Small intestine (tissue), 7 donors: ENCODE measurements at regions not wholly inside any gene's neighbourhood (a gene's known extent, or its start where the extent isn't known, plus 50 kb on each side); places are given as distances from the start of the nearest gene placed in this dataset.

ENCODE experiments used
- DNase-seq, 2 donors: peaks; one replicate each; pipeline versions ENCODE4 v3.0.0 to v3.0.0-alpha.2; 2013
- FAIRE-seq: peaks from 2 replicates; lab custom pipeline; 2012; peaks lifted over from hg19 to GRCh38; lab: Jason Lieb, UNC
- H3K27ac ChIP-seq, 3 donors: one replicate each; pipeline ENCODE4 v1.5.1; 2013; ENCODE audit warnings: low read length in 2 of 3, mild to moderate bottlenecking in 2 of 3, control low read depth in 1 of 3, inconsistent platforms in 1 of 3, low read depth in 1 of 3, moderate library complexity in 1 of 3
- H3K27me3 ChIP-seq, 3 donors: one replicate each; pipeline ENCODE4 v1.6.1; 2013; ENCODE audit warnings: low read length in 3 of 3, inconsistent platforms in 1 of 3; ENCODE audit not compliant: control insufficient read depth in 3 of 3, insufficient read depth in 3 of 3
- H3K36me3 ChIP-seq, 3 donors: one replicate each; pipeline ENCODE4 v1.6.1; 2013; ENCODE audit warnings: low read length in 3 of 3, inconsistent platforms in 1 of 3, low read depth in 1 of 3, mild to moderate bottlenecking in 1 of 3, moderate library complexity in 1 of 3; ENCODE audit not compliant: control insufficient read depth in 3 of 3, insufficient read depth in 2 of 3
- H3K4me1 ChIP-seq, 3 donors: one replicate each; pipeline ENCODE4 v1.6.1; 2013; ENCODE audit warnings: low read length in 2 of 3, inconsistent platforms in 1 of 3, low read depth in 1 of 3, mild to moderate bottlenecking in 1 of 3, moderate library complexity in 1 of 3; ENCODE audit not compliant: control insufficient read depth in 3 of 3, insufficient read depth in 2 of 3
- H3K4me3 ChIP-seq, 3 donors: one replicate each; pipeline ENCODE4 v1.5.1; 2013; ENCODE audit warnings: low read length in 3 of 3, control low read depth in 1 of 3, inconsistent platforms in 1 of 3, low read depth in 1 of 3, mild to moderate bottlenecking in 1 of 3, moderate library complexity in 1 of 3
- H3K9me3 ChIP-seq, 2 donors: one replicate each; pipeline ENCODE4 v1.6.1; 2013; ENCODE audit warnings: low read depth in 1 of 2, low read length in 1 of 2; ENCODE audit not compliant: control insufficient read depth in 2 of 2, insufficient read depth in 1 of 2
- WGBS, 3 donors: extraction: QIAGEN DNeasy Blood & Tissue Kit; methylation state at CpG; one replicate each; pipeline ENCODE4 v1.1.7; 2013; 5-methylcytosine and 5-hydroxymethylcytosine counted together
- donor health status: healthy with polysubstance abuse.
- donor health status: control.
- donor health status: control.
- donor health status: Bipolar disorder and iron deficiency.
- donor health status: healthy.

GRCh38 chr3:72449551-72449950, 398.7 kb downstream of the SHQ1 start:
- H3K4me1 ChIP-seq = peaks cover 6 to 8% (median 6%) of the 10 kb centered on the region in 3 donors
- peaks cover 0 to 6% of the 10 kb centered on the region in 2 donors for H3K9me3 ChIP-seq
- no peak overlapping the region for H3K4me3 ChIP-seq
- WGBS, 3 donors = 93 to 100% (median 97%) methylated on average over 3 of the region's 3 CpGs
- no peak overlapping the region for H3K27ac ChIP-seq
- FAIRE-seq (no peak), DNase-seq (no peak)
- no peaks in the 10 kb centered on the region for H3K27me3 ChIP-seq
- H3K36me3 ChIP-seq = no peaks in the 10 kb centered on the region

- no peaks in the 10 kb centered on the region for H3K27me3 ChIP-seq
- no peak for FAIRE-seq
- 55 to 75% (median 63%) methylated on average over 3 of the region's 3 CpGs for WGBS, 3 donors
Measured at GRCh38 chr3:72448858-72449257, 399.4 kb downstream of the SHQ1 start.

GRCh38 chr3:72448375-72448823, 399.8 kb downstream of the SHQ1 start:
- no peak overlapping the region for H3K4me3 ChIP-seq
- H3K4me1 ChIP-seq = peaks cover 10 to 14% (median 11%) of the 10 kb centered on the region in 3 donors
- DNase-seq = no peak
- peaks cover 0 to 6% of the 10 kb centered on the region in 2 donors for H3K9me3 ChIP-seq
- no peaks in the 10 kb centered on the region for H3K27me3 ChIP-seq
- no peak for FAIRE-seq
- 82 to 89% (median 84%) methylated on average over 8 of the region's 8 CpGs for WGBS, 3 donors
- no peak overlapping the region for H3K27ac ChIP-seq
- H3K36me3 ChIP-seq = no peaks in the 10 kb centered on the region

More at GRCh38 chr3:72448858-72449257, 399.4 kb downstream of the SHQ1 start:
- H3K4me1 ChIP-seq = peaks cover 7 to 11% (median 10%) of the 10 kb centered on the region in 3 donors
- no peak overlapping the region for H3K27ac ChIP-seq
- no peak for DNase-seq
- H3K36me3 ChIP-seq = no peaks in the 10 kb centered on the region
- H3K4me3 ChIP-seq = no peak overlapping the region
- H3K9me3 ChIP-seq = peaks cover 0 to 6% of the 10 kb centered on the region in 2 donors

GRCh38 chr3:72447059-72447946, 400.9 kb downstream of the SHQ1 start:
- peak; percentile 84 to 96 for DNase-seq
- H3K27me3 ChIP-seq = no peaks in the 10 kb centered on the region
- H3K27ac ChIP-seq = peak overlapping the region; percentile 81 to 92 (median 83)
- peaks cover 10 to 15% (median 11%) of the 10 kb centered on the region in 3 donors for H3K4me1 ChIP-seq
- peaks cover 0 to 3% (median 0%) of the 10 kb centered on the region in 3 donors for H3K36me3 ChIP-seq
- peak overlapping the region; percentile 56 to 93 (median 90) for H3K4me3 ChIP-seq
- FAIRE-seq = no peak
- peaks cover 0 to 6% of the 10 kb centered on the region in 2 donors for H3K9me3 ChIP-seq
- 9 to 18% (median 17%) methylated on average over 55 to 97 of the region's 97 CpGs for WGBS, 3 donors

- no peak for FAIRE-seq
- Histone ChIP-seq H3K27ac (peak within 1 kb of the TSS; percentile 81 to 92 (median 83)), H3K4me3 (peak within 1 kb of the TSS; percentile 56 to 93 (median 90)), H3K27me3 (no peaks in the 10 kb centered on the region), H3K4me1 (peaks cover 7 to 12% (median 8%) of the 10 kb centered on the region in 3 donors), H3K9me3 (peaks cover 0 to 6% of the 10 kb centered on the region in 2 donors), H3K36me3 (peaks cover 0 to 3% (median 0%) of the 10 kb centered on the region in 3 donors)
- DNase-seq = peak in 1 of 2 donors; percentile 46
- WGBS, 3 donors = 0 to 1% (median 1%) methylated on average over 32 to 49 of the region's 49 CpGs
Measured at GRCh38 chr3:72446218-72447058, 401.8 kb downstream of the SHQ1 start, which contains the start of gene RYBP. Gene RYBP (minus strand): TSS chr3:72446621.

- no peak for FAIRE-seq
Measured at GRCh38 chr3:72445827-72446217, 402.4 kb downstream of the SHQ1 start.

GRCh38 chr3:72444656-72445223, 403.5 kb downstream of the SHQ1 start:
- FAIRE-seq (no peak), DNase-seq (no peak)
- WGBS, 3 donors = 56 to 75% (median 62%) methylated on average over 7 of the region's 7 CpGs
- peaks cover 7 to 14% (median 11%) of the 10 kb centered on the region in 3 donors for H3K4me1 ChIP-seq
- H3K27ac ChIP-seq = no peak overlapping the region
- no peak overlapping the region for H3K4me3 ChIP-seq
- peaks cover 0 to 8% (median 0%) of the 10 kb centered on the region in 3 donors for H3K36me3 ChIP-seq
- peaks cover 0 to 6% of the 10 kb centered on the region in 2 donors for H3K9me3 ChIP-seq
- no peaks in the 10 kb centered on the region for H3K27me3 ChIP-seq

More at GRCh38 chr3:72445827-72446217, 402.4 kb downstream of the SHQ1 start:
- Histone ChIP-seq H3K9me3 (peaks cover 0 to 6% of the 10 kb centered on the region in 2 donors), H3K4me1 (peaks cover 7 to 14% (median 11%) of the 10 kb centered on the region in 3 donors), H3K4me3 (peak overlapping the region; percentile 31 to 93 (median 90)), H3K27ac (peak overlapping the region in 1 of 3 donors; percentile 92), H3K36me3 (peaks cover 0 to 3% (median 0%) of the 10 kb centered on the region in 3 donors), H3K27me3 (no peaks in the 10 kb centered on the region)
- 2 to 8% (median 3%) methylated on average over 4 of the region's 4 CpGs for WGBS, 3 donors
- DNase-seq = peak in 1 of 2 donors; percentile 46
